Mesenchymal stem cell (in vitro differentiated cells and primary cell): ENCODE measurements at regions not wholly inside any gene's neighbourhood (a gene's known extent, or its start where the extent isn't known, plus 50 kb on each side); places are given as distances from the start of the nearest gene placed in this dataset.

Experiments
- DNase-seq: peaks from one replicate; pipeline ENCODE4 v3.0.0-alpha.2; 2013
- H2AFZ ChIP-seq: one replicate; pipeline ENCODE4 v1.6.1; 2013; ENCODE audit warnings: low read depth, mild to moderate bottlenecking, control low read depth, inconsistent platforms, low read length, moderate library complexity
- H2AK5ac ChIP-seq: 2 replicates; pipeline ENCODE4 v1.6.1; 2013; ENCODE audit warnings: low read length, moderate library complexity, mild to moderate bottlenecking, inconsistent platforms; ENCODE audit not compliant: severe bottlenecking
- H2BK120ac ChIP-seq: one replicate; pipeline ENCODE4 v1.6.1; 2013; ENCODE audit warnings: low read depth, mild to moderate bottlenecking, inconsistent platforms, low read length, moderate library complexity
- H2BK12ac ChIP-seq, 2 experiments: one replicate each; pipeline ENCODE4 v1.6.1; 2013; ENCODE audit warnings: inconsistent platforms in 2 of 2, low read length in 2 of 2, mild to moderate bottlenecking in 2 of 2, moderate library complexity in 2 of 2, control low read depth in 1 of 2
- H2BK15ac ChIP-seq: one replicate; pipeline ENCODE4 v1.6.1; 2013; ENCODE audit warnings: mild to moderate bottlenecking, low read depth, inconsistent platforms; ENCODE audit not compliant: poor library complexity, severe bottlenecking
- H2BK5ac ChIP-seq: 2 replicates; pipeline ENCODE4 v1.6.1; 2013; ENCODE audit warnings: low read depth, mild to moderate bottlenecking, low read length, control low read depth, inconsistent platforms; ENCODE audit not compliant: poor library complexity, severe bottlenecking
- H3K14ac ChIP-seq, 2 experiments: one replicate each; pipeline ENCODE4 v1.6.1; 2013; ENCODE audit warnings: inconsistent platforms in 2 of 2, low read length in 2 of 2, control low read depth in 1 of 2, mild to moderate bottlenecking in 1 of 2, moderate library complexity in 1 of 2
- H3K18ac ChIP-seq, 2 experiments: one replicate each; pipeline ENCODE4 v1.6.1; 2013; ENCODE audit warnings: inconsistent platforms in 2 of 2, low read length in 2 of 2, control low read depth in 1 of 2, low read depth in 1 of 2, mild to moderate bottlenecking in 1 of 2
- H3K23ac ChIP-seq, 2 experiments: one replicate each; pipeline ENCODE4 v1.6.1; 2013; ENCODE audit warnings: inconsistent platforms in 2 of 2, low read length in 2 of 2, mild to moderate bottlenecking in 2 of 2, moderate library complexity in 2 of 2, control low read depth in 1 of 2
- H3K27ac ChIP-seq: 2 replicates; pipeline ENCODE4 v1.5.1; 2013; ENCODE audit warnings: mild to moderate bottlenecking, moderate library complexity, low read length, control low read depth, inconsistent platforms; ENCODE audit not compliant: poor library complexity, severe bottlenecking
- H3K27me3 ChIP-seq, 2 experiments: 2 replicates each; pipeline versions ENCODE4 v1.6.1 to v1.7.0; 2013; ENCODE audit warnings: low read length in 2 of 2, mild to moderate bottlenecking in 2 of 2, moderate library complexity in 2 of 2, control low read depth in 1 of 2, inconsistent platforms in 1 of 2; ENCODE audit not compliant: control insufficient read depth in 1 of 2, insufficient read depth in 1 of 2
- H3K36me3 ChIP-seq, 2 experiments: 2 replicates each; pipeline versions ENCODE4 v1.6.1 to v1.7.0; 2013; ENCODE audit warnings: low read length in 2 of 2, control low read depth in 1 of 2, inconsistent platforms in 1 of 2, low read depth in 1 of 2, mild to moderate bottlenecking in 1 of 2; ENCODE audit not compliant: insufficient read depth in 2 of 2, control insufficient read depth in 1 of 2
- H3K4ac ChIP-seq, 2 experiments: one replicate each; pipeline ENCODE4 v1.6.1; 2013; ENCODE audit warnings: inconsistent platforms in 2 of 2, low read length in 2 of 2, mild to moderate bottlenecking in 2 of 2, moderate library complexity in 2 of 2, control low read depth in 1 of 2, low read depth in 1 of 2
- H3K4me1 ChIP-seq: 2 replicates; pipeline ENCODE4 v1.6.1; 2013; ENCODE audit warnings: low read depth, low read length, control low read depth; ENCODE audit not compliant: control insufficient read depth, insufficient read depth
- H3K4me2 ChIP-seq: 2 replicates; pipeline ENCODE4 v1.6.1; 2013; ENCODE audit warnings: low read length, mild to moderate bottlenecking, inconsistent platforms; ENCODE audit not compliant: poor library complexity, severe bottlenecking
- H3K4me3 ChIP-seq, 2 experiments: 2 replicates each; pipeline versions ENCODE4 v1.5.1 to v1.7.0; 2013; ENCODE audit warnings: low read length in 2 of 2, mild to moderate bottlenecking in 2 of 2, control low read depth in 1 of 2, low read depth in 1 of 2; ENCODE audit not compliant: insufficient read depth in 1 of 2
- H3K79me1 ChIP-seq: replicated peaks from 2 replicates; pipeline ENCODE4 v1.6.1; 2013; ENCODE audit warnings: mild to moderate bottlenecking, control low read depth, low read length, inconsistent platforms; ENCODE audit not compliant: poor library complexity, severe bottlenecking
- H3K9ac ChIP-seq: 2 replicates; pipeline ENCODE4 v1.7.0; 2013; ENCODE audit warnings: mild to moderate bottlenecking, low read length, moderate library complexity
- H3K9me3 ChIP-seq: 2 replicates; pipeline ENCODE4 v1.7.0; 2013; ENCODE audit warnings: mild to moderate bottlenecking, low read length; ENCODE audit not compliant: control insufficient read depth
- H4K8ac ChIP-seq: one replicate; pipeline ENCODE4 v1.6.1; 2013; ENCODE audit warnings: inconsistent platforms, mild to moderate bottlenecking, low read length, moderate library complexity
- H4K91ac ChIP-seq: one replicate; pipeline ENCODE4 v1.6.1; 2013; ENCODE audit warnings: mild to moderate bottlenecking, low read length, inconsistent platforms
- WGBS: methylation state at CpG from one replicate; pipeline ENCODE4 v1.1.7; 2013; ENCODE audit warnings: mixed read lengths; 5-methylcytosine and 5-hydroxymethylcytosine counted together

DNA sequence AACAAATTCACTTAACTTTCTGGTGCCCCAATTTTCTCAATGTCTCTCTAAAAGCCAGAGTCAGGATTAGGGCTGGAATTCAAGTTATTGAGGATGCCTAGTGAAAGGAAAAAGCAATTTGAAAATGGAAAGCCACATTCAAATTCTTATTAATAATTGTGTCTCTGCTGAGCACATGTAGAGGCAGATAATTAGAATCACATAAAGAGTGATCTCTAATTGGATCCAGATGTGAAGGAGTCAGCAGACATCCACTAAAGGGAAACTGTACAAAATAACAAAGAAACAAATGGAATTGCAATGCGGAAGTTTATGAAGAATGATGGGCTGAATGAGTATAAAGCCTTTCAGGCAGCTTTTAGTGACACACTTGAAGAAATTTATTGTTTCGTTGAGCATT, 482.6 kb downstream of the TTLL7 start:
- no peak overlapping the region for H3K4ac ChIP-seq
- no peaks in the 10 kb centered on the region for H3K9me3 ChIP-seq
- H2AFZ ChIP-seq, result no peak overlapping the region
- DNase-seq, result no peak
- no peak overlapping the region for H2BK120ac ChIP-seq
- no peak overlapping the region for H4K91ac ChIP-seq
- H3K79me1 ChIP-seq, result no peaks in the 10 kb centered on the region
- no peak overlapping the region for H3K18ac ChIP-seq
- H2BK15ac ChIP-seq, result no peak overlapping the region
- no peaks in the 10 kb centered on the region for H3K36me3 ChIP-seq
- H3K4me2 ChIP-seq, result no peak overlapping the region
- no peak overlapping the region for H2BK12ac ChIP-seq
- no peak overlapping the region for H3K27ac ChIP-seq
- H3K4me3 ChIP-seq, result peak overlapping the region in 1 of 2 experiments; percentile 36
- H2BK5ac ChIP-seq, result no peak overlapping the region
- H4K8ac ChIP-seq, result no peak overlapping the region
- no peaks in the 10 kb centered on the region for H3K27me3 ChIP-seq
- no peaks in the 10 kb centered on the region for H3K4me1 ChIP-seq
- H3K23ac ChIP-seq, result no peak overlapping the region
- no peak overlapping the region for H3K14ac ChIP-seq
- no peak overlapping the region for H2AK5ac ChIP-seq
- WGBS, result 91% methylated on average over 2 of the region's 2 CpGs
- peak overlapping the region; percentile 12 for H3K9ac ChIP-seq

DNA sequence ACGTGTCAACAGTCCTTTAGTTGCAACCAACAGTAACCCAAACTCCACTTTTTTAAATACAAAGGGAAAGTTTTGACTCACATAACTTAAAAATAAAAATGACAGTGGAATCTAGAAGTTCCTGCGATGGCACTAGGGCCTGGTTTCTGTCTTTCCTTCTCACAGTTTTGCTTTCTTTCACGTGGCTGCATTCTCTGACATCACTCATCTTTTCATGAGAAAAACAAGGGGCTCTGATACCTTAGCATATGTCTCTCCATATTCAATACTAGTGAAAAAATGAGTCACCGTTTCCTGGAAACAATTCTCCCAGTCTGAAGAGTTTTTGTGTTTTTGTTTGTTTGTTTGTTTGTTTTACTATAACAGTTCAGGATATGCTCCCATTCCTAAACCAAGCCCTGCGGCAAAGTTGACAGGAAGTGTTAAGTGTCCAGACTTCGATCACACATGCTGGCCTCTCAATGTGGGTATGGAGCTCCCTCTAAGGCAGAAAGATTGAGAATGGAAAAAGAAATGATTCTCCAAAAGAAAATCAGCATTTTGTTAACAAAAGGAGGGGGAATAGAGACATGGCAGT, 483.3 kb downstream of the TTLL7 start:
- Histone ChIP-seq H3K4me2 (no peak overlapping the region), H2AFZ (no peak overlapping the region), H3K27ac (no peak overlapping the region), H3K4ac (no peak overlapping the region), H4K8ac (no peak overlapping the region), H2BK15ac (no peak overlapping the region), H3K9me3 (no peaks in the 10 kb centered on the region), H3K27me3 (no peaks in the 10 kb centered on the region), H3K4me3 (peak overlapping the region in 1 of 2 experiments; percentile 36), H3K79me1 (no peaks in the 10 kb centered on the region), H2BK120ac (no peak overlapping the region), H2BK5ac (no peak overlapping the region), H3K23ac (no peak overlapping the region), H3K4me1 (no peaks in the 10 kb centered on the region), H2AK5ac (no peak overlapping the region), H3K9ac (no peak overlapping the region), H3K14ac (no peak overlapping the region), H3K18ac (peak overlapping the region in 1 of 2 experiments; percentile 50), H2BK12ac (no peak overlapping the region), H3K36me3 (no peaks in the 10 kb centered on the region), H4K91ac (no peak overlapping the region)
- peak; percentile 45 for DNase-seq
- 13% methylated on average over 4 of the region's 6 CpGs for WGBS

GRCh38 chr1:83512373-83513193, 486.3 kb downstream of the TTLL7 start:
- H2AFZ ChIP-seq, result no peak overlapping the region
- no peak overlapping the region for H2AK5ac ChIP-seq
- H3K27me3 ChIP-seq, result no peaks in the 10 kb centered on the region
- H2BK12ac ChIP-seq, result no peak overlapping the region
- H3K27ac ChIP-seq, result no peak overlapping the region
- no peak overlapping the region for H4K8ac ChIP-seq
- H3K9ac ChIP-seq, result no peak overlapping the region
- no peaks in the 10 kb centered on the region for H3K9me3 ChIP-seq
- H4K91ac ChIP-seq, result no peak overlapping the region
- no peaks in the 10 kb centered on the region for H3K4me1 ChIP-seq
- no peaks in the 10 kb centered on the region for H3K36me3 ChIP-seq
- H3K4me2 ChIP-seq, result no peak overlapping the region
- 84% methylated on average over 1 of the region's 2 CpGs for WGBS
- DNase-seq, result peak; percentile 25
- no peak overlapping the region for H3K18ac ChIP-seq
- no peak overlapping the region for H2BK5ac ChIP-seq
- no peak overlapping the region for H3K4ac ChIP-seq
- no peak overlapping the region for H3K4me3 ChIP-seq
- H3K23ac ChIP-seq, result no peak overlapping the region
- H2BK120ac ChIP-seq, result no peak overlapping the region
- H3K14ac ChIP-seq, result no peak overlapping the region
- H2BK15ac ChIP-seq, result no peak overlapping the region
- H3K79me1 ChIP-seq, result no peaks in the 10 kb centered on the region

DNA sequence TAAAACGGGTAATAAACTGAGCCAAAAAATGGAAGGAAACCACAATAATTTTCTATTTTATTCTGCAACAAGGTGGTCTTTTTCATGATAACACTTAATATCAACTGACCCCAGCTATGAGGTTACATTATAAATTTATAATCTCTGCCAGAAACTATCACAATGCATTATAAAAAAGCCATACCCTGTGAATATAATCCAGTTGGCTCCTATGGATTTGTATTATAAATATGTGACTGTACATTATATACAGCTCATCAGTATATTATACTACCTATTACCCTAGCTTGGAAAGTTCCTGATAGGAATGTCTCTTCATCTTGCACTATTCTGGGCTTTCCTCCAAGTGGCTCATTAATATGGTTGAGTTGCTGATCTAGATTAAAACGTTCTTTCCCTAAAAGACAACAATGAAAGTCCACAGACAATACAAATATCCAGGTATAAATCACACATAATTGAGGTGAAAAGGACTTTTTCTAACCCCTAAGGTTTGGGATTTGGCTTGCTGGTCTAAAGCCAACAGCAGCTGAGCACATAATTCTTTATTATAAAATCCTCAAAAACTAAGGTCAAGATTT, 487.7 kb downstream of the TTLL7 start:
- no peak overlapping the region for H2BK15ac ChIP-seq
- H2AK5ac ChIP-seq, result no peak overlapping the region
- H3K36me3 ChIP-seq, result no peaks in the 10 kb centered on the region
- no peak for DNase-seq
- no peak overlapping the region for H3K9ac ChIP-seq
- no CpG with 5 or more reads among the region's 2 CpGs for WGBS
- no peaks in the 10 kb centered on the region for H3K27me3 ChIP-seq
- H3K27ac ChIP-seq, result no peak overlapping the region
- H3K23ac ChIP-seq, result no peak overlapping the region
- no peak overlapping the region for H3K4ac ChIP-seq
- no peak overlapping the region for H4K91ac ChIP-seq
- peak overlapping the region in 1 of 2 experiments; percentile 29 for H2BK12ac ChIP-seq
- no peak overlapping the region for H4K8ac ChIP-seq
- H3K14ac ChIP-seq, result no peak overlapping the region
- H3K4me1 ChIP-seq, result no peaks in the 10 kb centered on the region
- no peak overlapping the region for H3K4me2 ChIP-seq
- no peak overlapping the region for H2AFZ ChIP-seq
- no peaks in the 10 kb centered on the region for H3K79me1 ChIP-seq
- no peak overlapping the region for H3K4me3 ChIP-seq
- H2BK5ac ChIP-seq, result no peak overlapping the region
- H2BK120ac ChIP-seq, result no peak overlapping the region
- H3K9me3 ChIP-seq, result no peaks in the 10 kb centered on the region
- H3K18ac ChIP-seq, result peak overlapping the region in 1 of 2 experiments; percentile 37
